ENCODE measurements at regions not wholly inside any gene's neighbourhood (a gene's known extent, or its start where the extent isn't known, plus 50 kb on each side); places are given as distances from the start of the nearest gene placed in this dataset.

GRCh38 chr5:158525663-158526062, 574.1 kb downstream of the EBF1 start:
- TF ChIP-seq POLR2A (IDR thresholded peaks at IDR 0.05) (no peak), POLR2AphosphoS5 (IDR thresholded peaks at IDR 0.05) (no peak), EP300 (IDR thresholded peaks at IDR 0.05) (no peak)
- TF ChIP-seq, protein P1, sequence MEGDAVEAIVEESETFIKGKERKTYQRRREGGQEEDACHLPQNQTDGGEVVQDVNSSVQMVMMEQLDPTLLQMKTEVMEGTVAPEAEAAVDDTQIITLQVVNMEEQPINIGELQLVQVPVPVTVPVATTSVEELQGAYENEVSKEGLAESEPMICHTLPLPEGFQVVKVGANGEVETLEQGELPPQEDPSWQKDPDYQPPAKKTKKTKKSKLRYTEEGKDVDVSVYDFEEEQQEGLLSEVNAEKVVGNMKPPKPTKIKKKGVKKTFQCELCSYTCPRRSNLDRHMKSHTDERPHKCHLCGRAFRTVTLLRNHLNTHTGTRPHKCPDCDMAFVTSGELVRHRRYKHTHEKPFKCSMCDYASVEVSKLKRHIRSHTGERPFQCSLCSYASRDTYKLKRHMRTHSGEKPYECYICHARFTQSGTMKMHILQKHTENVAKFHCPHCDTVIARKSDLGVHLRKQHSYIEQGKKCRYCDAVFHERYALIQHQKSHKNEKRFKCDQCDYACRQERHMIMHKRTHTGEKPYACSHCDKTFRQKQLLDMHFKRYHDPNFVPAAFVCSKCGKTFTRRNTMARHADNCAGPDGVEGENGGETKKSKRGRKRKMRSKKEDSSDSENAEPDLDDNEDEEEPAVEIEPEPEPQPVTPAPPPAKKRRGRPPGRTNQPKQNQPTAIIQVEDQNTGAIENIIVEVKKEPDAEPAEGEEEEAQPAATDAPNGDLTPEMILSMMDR (IDR thresholded peaks at IDR 0.05), result no peak
- Histone ChIP-seq H3K4me1 (no peaks in the 10 kb centered on the region), H3K36me3 (no peaks in the 10 kb centered on the region), H3K9me3 (no peaks in the 10 kb centered on the region), H3K4me3 (no peak overlapping the region), H3K27ac (no peak overlapping the region), H3K27me3 (no peaks in the 10 kb centered on the region)
- WGBS, result 79% methylated on average over 4 of the region's 4 CpGs
- DNase-seq (ENCODE audit: low spot score in 2 of 2), result no peak

DNA sequence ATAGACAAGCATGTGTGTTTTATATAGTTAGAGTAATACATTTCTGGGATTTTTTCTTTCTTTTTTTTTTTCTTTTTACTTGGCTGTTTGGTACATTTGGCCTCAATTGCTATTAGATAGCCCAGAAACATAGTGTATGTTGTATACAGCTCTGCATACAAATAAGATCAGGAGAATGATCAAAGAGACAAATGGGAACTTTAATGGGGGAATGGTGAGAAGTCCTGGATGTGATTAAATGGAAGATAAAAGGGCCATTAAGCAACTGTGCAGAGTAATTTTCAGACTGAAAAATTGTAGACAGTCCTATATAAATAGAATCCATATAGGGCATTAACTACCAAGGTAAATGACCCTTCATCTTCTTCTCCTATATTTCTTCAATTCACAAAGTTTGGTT, 575.6 kb downstream of the EBF1 start:
- DNase-seq (ENCODE audit: low spot score in 2 of 2), result no peak

DNA sequence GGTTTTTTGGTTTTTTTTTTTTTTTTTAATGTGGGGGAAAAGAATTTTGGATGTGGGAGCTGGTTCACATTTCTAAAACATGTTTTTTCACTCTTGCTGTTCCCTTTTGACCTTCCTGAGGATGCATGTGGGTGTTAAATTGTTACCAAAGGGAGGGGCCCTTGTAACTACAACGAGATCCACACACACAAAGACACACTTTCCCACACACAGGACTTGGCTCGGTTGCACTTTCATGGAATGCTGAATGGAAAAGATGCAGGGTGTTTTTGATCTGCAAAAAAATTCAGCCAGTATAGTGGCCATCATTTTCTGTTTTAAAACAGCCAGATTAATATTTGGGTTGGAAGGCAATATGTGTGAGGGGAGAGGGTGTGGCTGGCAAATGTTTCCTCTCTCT, 576.9 kb downstream of the EBF1 start:
- H3K4me1 ChIP-seq, result no peaks in the 10 kb centered on the region
- no peak for TF ChIP-seq POLR2A (IDR thresholded peaks at IDR 0.05)
- TF ChIP-seq POLR2AphosphoS5 (IDR thresholded peaks at IDR 0.05), result no peak
- no peak for TF ChIP-seq EP300 (IDR thresholded peaks at IDR 0.05)
- TF ChIP-seq, protein P1 (IDR thresholded peaks at IDR 0.05), result no peak
- no peaks in the 10 kb centered on the region for H3K9me3 ChIP-seq
- peak overlapping the region; percentile 12 for H3K27ac ChIP-seq
- no peak for DNase-seq (ENCODE audit: low spot score in 2 of 2)
- no peaks in the 10 kb centered on the region for H3K36me3 ChIP-seq
- H3K4me3 ChIP-seq, result no peak overlapping the region
- WGBS, result 28% methylated on average over 2 of the region's 2 CpGs
- H3K27me3 ChIP-seq, result no peaks in the 10 kb centered on the region

More for the DNA sequence above, 575.6 kb downstream of the EBF1 start:
- no peaks in the 10 kb centered on the region for H3K27me3 ChIP-seq
- no peak overlapping the region for H3K4me3 ChIP-seq
- no peaks in the 10 kb centered on the region for H3K9me3 ChIP-seq
- TF ChIP-seq EP300 (IDR thresholded peaks at IDR 0.05) (no peak), POLR2AphosphoS5 (IDR thresholded peaks at IDR 0.05) (no peak), POLR2A (IDR thresholded peaks at IDR 0.05) (no peak)
- TF ChIP-seq, protein P1 (IDR thresholded peaks at IDR 0.05), result no peak
- no peak overlapping the region for H3K27ac ChIP-seq
- no peaks in the 10 kb centered on the region for H3K4me1 ChIP-seq
- no peaks in the 10 kb centered on the region for H3K36me3 ChIP-seq

GRCh38 chr5:158521995-158522394, 577.7 kb downstream of the EBF1 start:
- no peaks in the 10 kb centered on the region for H3K27me3 ChIP-seq
- TF ChIP-seq POLR2A (IDR thresholded peaks at IDR 0.05), result no peak
- TF ChIP-seq, protein P1 (IDR thresholded peaks at IDR 0.05), result no peak
- no peak for TF ChIP-seq EP300 (IDR thresholded peaks at IDR 0.05)
- TF ChIP-seq POLR2AphosphoS5 (IDR thresholded peaks at IDR 0.05), result no peak
- WGBS, result 70% methylated on average over 3 of the region's 3 CpGs

GRCh38 chr5:158519433-158520021, 580.2 kb downstream of the EBF1 start:
- Histone ChIP-seq H3K36me3 (no peaks in the 10 kb centered on the region), H3K27me3 (no peaks in the 10 kb centered on the region), H3K4me3 (no peak overlapping the region), H3K4me1 (no peaks in the 10 kb centered on the region), H3K9me3 (no peaks in the 10 kb centered on the region), H3K27ac (peak overlapping the region; percentile 31)
- WGBS, result 65% methylated on average over 3 of the region's 3 CpGs
- DNase-seq (ENCODE audit: low spot score in 2 of 2), result no peak
- TF ChIP-seq POLR2A (IDR thresholded peaks at IDR 0.05) (no peak), EP300 (IDR thresholded peaks at IDR 0.05) (no peak)

More at GRCh38 chr5:158521995-158522394, 577.7 kb downstream of the EBF1 start:
- Histone ChIP-seq H3K4me1 (no peaks in the 10 kb centered on the region), H3K4me3 (no peak overlapping the region), H3K36me3 (no peaks in the 10 kb centered on the region), H3K27ac (no peak overlapping the region), H3K9me3 (no peaks in the 10 kb centered on the region)
- no peak for DNase-seq (ENCODE audit: low spot score in 2 of 2)

GRCh38 chr5:158516521-158516920, 583.2 kb downstream of the EBF1 start:
- H3K4me3 ChIP-seq, result no peak overlapping the region

More at GRCh38 chr5:158516521-158516920, 583.2 kb downstream of the EBF1 start:
- Histone ChIP-seq H3K36me3 (no peaks in the 10 kb centered on the region), H3K9me3 (no peaks in the 10 kb centered on the region), H3K27ac (no peak overlapping the region), H3K4me1 (no peaks in the 10 kb centered on the region), H3K27me3 (no peaks in the 10 kb centered on the region)
- TF ChIP-seq, protein P1 (IDR thresholded peaks at IDR 0.05), result no peak
- TF ChIP-seq EP300 (IDR thresholded peaks at IDR 0.05), result no peak
- TF ChIP-seq POLR2AphosphoS5 (IDR thresholded peaks at IDR 0.05), result no peak
- TF ChIP-seq POLR2A (IDR thresholded peaks at IDR 0.05), result no peak
- WGBS, result 73% methylated on average over 2 of the region's 2 CpGs
- DNase-seq (ENCODE audit: low spot score in 2 of 2), result no peak
